GM23338 (cell line): ENCODE measurements at regions not wholly inside any gene's neighbourhood (a gene's known extent, or its start where the extent isn't known, plus 50 kb on each side); places are given as distances from the start of the nearest gene placed in this dataset.

Source experiments
- ATAC-seq: fragments of 200-7000 bp; cut with Tn5 transposase; 3 replicates; pipeline ENCODE4 v1.9.1; 2020
- DNase-seq: peaks from one replicate; pipeline ENCODE4 v3.0.0-alpha.2; 2015; ENCODE audit warnings: low spot score
- H2AFZ ChIP-seq: fragments of 200-600 bp; sonication (generic); 2 replicates; pipeline ENCODE4 v1.8.0; 2016; ENCODE audit warnings: antibody characterized with exemption, mild to moderate bottlenecking, moderate library complexity
- H3F3A ChIP-seq: fragments of 200-600 bp; sonication (generic); replicated peaks from 2 replicates; pipeline ENCODE4 v1.8.0; 2017; ENCODE audit warnings: antibody characterized with exemption, mixed run types, low read depth
- H3K27ac ChIP-seq: fragments of 200-600 bp; sonication (generic); 2 replicates; pipeline ENCODE4 v1.6.1; 2016; ENCODE audit warnings: low read depth
- H3K27me3 ChIP-seq: fragments of 200-600 bp; sonication (generic); 2 replicates; pipeline ENCODE4 v1.8.0; 2016; ENCODE audit warnings: mild to moderate bottlenecking, mixed run types, moderate library complexity; ENCODE audit not compliant: insufficient read depth
- H3K36me3 ChIP-seq: fragments of 200-600 bp; sonication (generic); 2 replicates; pipeline ENCODE4 v1.8.0; 2016; ENCODE audit warnings: mild to moderate bottlenecking; ENCODE audit not compliant: insufficient read depth
- H3K4me1 ChIP-seq: fragments of 200-600 bp; sonication (generic); 2 replicates; pipeline ENCODE4 v1.8.0; 2016; ENCODE audit warnings: mild to moderate bottlenecking, moderate library complexity; ENCODE audit not compliant: insufficient read depth
- H3K4me2 ChIP-seq: fragments of 200-600 bp; sonication (generic); 2 replicates; pipeline ENCODE4 v1.7.1; 2017; ENCODE audit warnings: mixed run types
- H3K4me3 ChIP-seq: fragments of 200-600 bp; sonication (generic); 2 replicates; pipeline ENCODE4 v1.6.1; 2016; ENCODE audit warnings: mixed run types
- H3K79me2 ChIP-seq: fragments of 200-600 bp; sonication (generic); replicated peaks from 2 replicates; pipeline ENCODE4 v1.8.0; 2017; ENCODE audit warnings: mild to moderate bottlenecking; ENCODE audit not compliant: insufficient read depth
- H3K9me2 ChIP-seq: fragments of 200-600 bp; sonication (generic); 2 replicates; pipeline ENCODE4 v1.8.0; 2017; ENCODE audit not compliant: insufficient read depth
- H4K20me1 ChIP-seq: fragments of 200-600 bp; sonication (generic); replicated peaks from 2 replicates; pipeline ENCODE4 v1.8.0; 2017; ENCODE audit warnings: mild to moderate bottlenecking; ENCODE audit not compliant: insufficient read depth
- H3K27ac Mint-ChIP-seq: 2 replicates; pipeline ENCODE4 v1.8.0; 2020; ENCODE audit warnings: inconsistent platforms, mild to moderate bottlenecking, moderate library complexity, mixed read lengths
- H3K27me3 Mint-ChIP-seq: 3 replicates; pipeline ENCODE4 v1.8.0; 2022; ENCODE audit warnings: low read depth, mild to moderate bottlenecking, moderate library complexity, mixed read lengths, inconsistent platforms; ENCODE audit not compliant: insufficient read depth, poor library complexity
- H3K36me3 Mint-ChIP-seq: 3 replicates; pipeline ENCODE4 v1.8.0; 2021; ENCODE audit warnings: low read depth, mild to moderate bottlenecking, inconsistent platforms, moderate library complexity, mixed read lengths
- H3K4me1 Mint-ChIP-seq: 3 replicates; pipeline ENCODE4 v1.8.0; 2020; ENCODE audit warnings: mild to moderate bottlenecking, inconsistent platforms, mixed read lengths
- H3K4me3 Mint-ChIP-seq: 3 replicates; pipeline ENCODE4 v1.8.0; 2021; ENCODE audit warnings: moderate library complexity, mild to moderate bottlenecking, inconsistent platforms, mixed read lengths
- H3K9me3 Mint-ChIP-seq: 3 replicates; pipeline ENCODE4 v1.8.0; 2020; ENCODE audit warnings: moderate library complexity, mild to moderate bottlenecking, inconsistent platforms, mixed read lengths
- CREB1 ChIP-seq: fragments of 250-450 bp; sonication (Bioruptor Pico); IDR thresholded peaks from 2 replicates; pipeline ENCODE4 v1.5.0; 2020; ENCODE audit warnings: low read depth, mild to moderate bottlenecking, moderate library complexity
- EZH2 ChIP-seq: fragments of 200-600 bp; sonication (generic); IDR thresholded peaks from one replicate; pipeline ENCODE4 v1.8.0; 2017; ENCODE audit warnings: antibody characterized with exemption, mild to moderate bottlenecking, low read depth; ENCODE audit not compliant: unreplicated experiment
- EZH2phosphoT487 ChIP-seq: fragments of 200-600 bp; sonication (generic); IDR thresholded peaks from one replicate; pipeline ENCODE4 v1.8.1; 2018; ENCODE audit warnings: antibody characterized with exemption; ENCODE audit not compliant: unreplicated experiment
- JUNB ChIP-seq: IDR thresholded peaks from one replicate; pipeline ENCODE4 v1.6.1; 2016; ENCODE audit warnings: antibody characterized with exemption; ENCODE audit not compliant: unreplicated experiment
- NANOG ChIP-seq: IDR thresholded peaks from 2 replicates; pipeline ENCODE4 v1.6.1; 2016; ENCODE audit warnings: antibody characterized with exemption, borderline replicate concordance
- POLR2AphosphoS5 ChIP-seq: IDR thresholded peaks from 2 replicates; pipeline ENCODE4 v1.6.1; 2016; ENCODE audit warnings: antibody characterized with exemption, low read depth
- STAT1 ChIP-seq: IDR thresholded peaks from one replicate; pipeline ENCODE4 v1.6.1; 2016; ENCODE audit warnings: antibody characterized with exemption; ENCODE audit not compliant: unreplicated experiment
- ZNF114 ChIP-seq: fragments of 250-450 bp; sonication (Bioruptor Pico); IDR thresholded peaks from 2 replicates; pipeline ENCODE4 v1.5.0; 2020; ENCODE audit warnings: mild to moderate bottlenecking, moderate library complexity
- ZNF331 ChIP-seq: fragments of 250-450 bp; sonication (Bioruptor Pico); IDR thresholded peaks from 2 replicates; pipeline ENCODE4 v1.5.0; 2020; ENCODE audit warnings: low read depth, mild to moderate bottlenecking, moderate library complexity
- TF ChIP-seq, protein P1 (sequence below), 2 experiments: fragments of 200-600 bp in 1 of 2; sonication (generic) in 1 of 2; conservative IDR thresholded peaks; 2 replicates each; pipeline versions ENCODE4 v1.5.1 to v1.6.1; 2016 to 2017; ENCODE audit warnings: antibody characterized with exemption in 2 of 2, low read depth in 2 of 2, mild to moderate bottlenecking in 2 of 2, moderate library complexity in 1 of 2
- TF ChIP-seq, protein P2 (sequence below): fragments of 250-450 bp; sonication (Bioruptor Pico); IDR thresholded peaks from 2 replicates; pipeline ENCODE4 v1.5.0; 2020; ENCODE audit warnings: mild to moderate bottlenecking, moderate library complexity
- TF ChIP-seq, protein P3 (sequence below): IDR thresholded peaks from one replicate; pipeline ENCODE4 v1.6.1; 2018; ENCODE audit warnings: antibody characterized with exemption; ENCODE audit not compliant: unreplicated experiment
- TF ChIP-seq, protein P4 (sequence below): IDR thresholded peaks from 2 replicates; pipeline ENCODE4 v1.6.1; 2016; ENCODE audit warnings: antibody characterized with exemption

DNA sequence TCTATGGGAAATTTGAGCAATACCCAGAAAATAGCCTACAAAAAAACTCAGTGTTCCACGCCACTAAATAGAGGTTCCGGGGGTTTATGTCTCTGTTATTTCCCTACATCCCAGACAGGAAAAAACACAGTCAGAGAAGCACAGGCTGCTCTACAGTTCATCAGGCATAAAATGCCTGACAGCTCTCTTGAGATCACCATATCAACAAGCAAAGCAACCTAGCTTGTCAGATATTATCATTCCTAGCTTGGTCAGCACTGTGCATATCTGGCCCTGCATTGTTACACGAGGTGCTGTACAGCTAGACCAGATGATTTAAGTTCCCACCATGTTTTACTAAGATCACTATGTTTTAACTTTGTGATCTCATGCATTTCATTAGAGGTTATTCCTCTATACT is 172.6 kb downstream of the PTPRC start:
- H4K20me1 ChIP-seq, result no peaks in the 10 kb centered on the region
- H3K4me1 ChIP-seq, result no peaks in the 10 kb centered on the region
- Mint-ChIP-seq H3K27me3 (no peaks in the 10 kb centered on the region), H3K36me3 (peaks cover 32% of the 10 kb centered on the region), H3K27ac (no peak overlapping the region), H3K4me3 (no peak overlapping the region), H3K9me3 (peaks cover 35% of the 10 kb centered on the region), H3K4me1 (no peaks in the 10 kb centered on the region)
- no peak for TF ChIP-seq EZH2
- TF ChIP-seq POLR2AphosphoS5, result no peak
- no peak for TF ChIP-seq CREB1 (CRISPR knock-in tag)
- TF ChIP-seq, protein P1, sequence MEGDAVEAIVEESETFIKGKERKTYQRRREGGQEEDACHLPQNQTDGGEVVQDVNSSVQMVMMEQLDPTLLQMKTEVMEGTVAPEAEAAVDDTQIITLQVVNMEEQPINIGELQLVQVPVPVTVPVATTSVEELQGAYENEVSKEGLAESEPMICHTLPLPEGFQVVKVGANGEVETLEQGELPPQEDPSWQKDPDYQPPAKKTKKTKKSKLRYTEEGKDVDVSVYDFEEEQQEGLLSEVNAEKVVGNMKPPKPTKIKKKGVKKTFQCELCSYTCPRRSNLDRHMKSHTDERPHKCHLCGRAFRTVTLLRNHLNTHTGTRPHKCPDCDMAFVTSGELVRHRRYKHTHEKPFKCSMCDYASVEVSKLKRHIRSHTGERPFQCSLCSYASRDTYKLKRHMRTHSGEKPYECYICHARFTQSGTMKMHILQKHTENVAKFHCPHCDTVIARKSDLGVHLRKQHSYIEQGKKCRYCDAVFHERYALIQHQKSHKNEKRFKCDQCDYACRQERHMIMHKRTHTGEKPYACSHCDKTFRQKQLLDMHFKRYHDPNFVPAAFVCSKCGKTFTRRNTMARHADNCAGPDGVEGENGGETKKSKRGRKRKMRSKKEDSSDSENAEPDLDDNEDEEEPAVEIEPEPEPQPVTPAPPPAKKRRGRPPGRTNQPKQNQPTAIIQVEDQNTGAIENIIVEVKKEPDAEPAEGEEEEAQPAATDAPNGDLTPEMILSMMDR (conservative IDR thresholded peaks at IDR 0.05; ENCODE audit: low read depth in 2 of 2), result no peak
- no peak for TF ChIP-seq ZNF331 (CRISPR knock-in tag)
- TF ChIP-seq JUNB, result no peak
- no peak for TF ChIP-seq STAT1
- TF ChIP-seq, protein P2, sequence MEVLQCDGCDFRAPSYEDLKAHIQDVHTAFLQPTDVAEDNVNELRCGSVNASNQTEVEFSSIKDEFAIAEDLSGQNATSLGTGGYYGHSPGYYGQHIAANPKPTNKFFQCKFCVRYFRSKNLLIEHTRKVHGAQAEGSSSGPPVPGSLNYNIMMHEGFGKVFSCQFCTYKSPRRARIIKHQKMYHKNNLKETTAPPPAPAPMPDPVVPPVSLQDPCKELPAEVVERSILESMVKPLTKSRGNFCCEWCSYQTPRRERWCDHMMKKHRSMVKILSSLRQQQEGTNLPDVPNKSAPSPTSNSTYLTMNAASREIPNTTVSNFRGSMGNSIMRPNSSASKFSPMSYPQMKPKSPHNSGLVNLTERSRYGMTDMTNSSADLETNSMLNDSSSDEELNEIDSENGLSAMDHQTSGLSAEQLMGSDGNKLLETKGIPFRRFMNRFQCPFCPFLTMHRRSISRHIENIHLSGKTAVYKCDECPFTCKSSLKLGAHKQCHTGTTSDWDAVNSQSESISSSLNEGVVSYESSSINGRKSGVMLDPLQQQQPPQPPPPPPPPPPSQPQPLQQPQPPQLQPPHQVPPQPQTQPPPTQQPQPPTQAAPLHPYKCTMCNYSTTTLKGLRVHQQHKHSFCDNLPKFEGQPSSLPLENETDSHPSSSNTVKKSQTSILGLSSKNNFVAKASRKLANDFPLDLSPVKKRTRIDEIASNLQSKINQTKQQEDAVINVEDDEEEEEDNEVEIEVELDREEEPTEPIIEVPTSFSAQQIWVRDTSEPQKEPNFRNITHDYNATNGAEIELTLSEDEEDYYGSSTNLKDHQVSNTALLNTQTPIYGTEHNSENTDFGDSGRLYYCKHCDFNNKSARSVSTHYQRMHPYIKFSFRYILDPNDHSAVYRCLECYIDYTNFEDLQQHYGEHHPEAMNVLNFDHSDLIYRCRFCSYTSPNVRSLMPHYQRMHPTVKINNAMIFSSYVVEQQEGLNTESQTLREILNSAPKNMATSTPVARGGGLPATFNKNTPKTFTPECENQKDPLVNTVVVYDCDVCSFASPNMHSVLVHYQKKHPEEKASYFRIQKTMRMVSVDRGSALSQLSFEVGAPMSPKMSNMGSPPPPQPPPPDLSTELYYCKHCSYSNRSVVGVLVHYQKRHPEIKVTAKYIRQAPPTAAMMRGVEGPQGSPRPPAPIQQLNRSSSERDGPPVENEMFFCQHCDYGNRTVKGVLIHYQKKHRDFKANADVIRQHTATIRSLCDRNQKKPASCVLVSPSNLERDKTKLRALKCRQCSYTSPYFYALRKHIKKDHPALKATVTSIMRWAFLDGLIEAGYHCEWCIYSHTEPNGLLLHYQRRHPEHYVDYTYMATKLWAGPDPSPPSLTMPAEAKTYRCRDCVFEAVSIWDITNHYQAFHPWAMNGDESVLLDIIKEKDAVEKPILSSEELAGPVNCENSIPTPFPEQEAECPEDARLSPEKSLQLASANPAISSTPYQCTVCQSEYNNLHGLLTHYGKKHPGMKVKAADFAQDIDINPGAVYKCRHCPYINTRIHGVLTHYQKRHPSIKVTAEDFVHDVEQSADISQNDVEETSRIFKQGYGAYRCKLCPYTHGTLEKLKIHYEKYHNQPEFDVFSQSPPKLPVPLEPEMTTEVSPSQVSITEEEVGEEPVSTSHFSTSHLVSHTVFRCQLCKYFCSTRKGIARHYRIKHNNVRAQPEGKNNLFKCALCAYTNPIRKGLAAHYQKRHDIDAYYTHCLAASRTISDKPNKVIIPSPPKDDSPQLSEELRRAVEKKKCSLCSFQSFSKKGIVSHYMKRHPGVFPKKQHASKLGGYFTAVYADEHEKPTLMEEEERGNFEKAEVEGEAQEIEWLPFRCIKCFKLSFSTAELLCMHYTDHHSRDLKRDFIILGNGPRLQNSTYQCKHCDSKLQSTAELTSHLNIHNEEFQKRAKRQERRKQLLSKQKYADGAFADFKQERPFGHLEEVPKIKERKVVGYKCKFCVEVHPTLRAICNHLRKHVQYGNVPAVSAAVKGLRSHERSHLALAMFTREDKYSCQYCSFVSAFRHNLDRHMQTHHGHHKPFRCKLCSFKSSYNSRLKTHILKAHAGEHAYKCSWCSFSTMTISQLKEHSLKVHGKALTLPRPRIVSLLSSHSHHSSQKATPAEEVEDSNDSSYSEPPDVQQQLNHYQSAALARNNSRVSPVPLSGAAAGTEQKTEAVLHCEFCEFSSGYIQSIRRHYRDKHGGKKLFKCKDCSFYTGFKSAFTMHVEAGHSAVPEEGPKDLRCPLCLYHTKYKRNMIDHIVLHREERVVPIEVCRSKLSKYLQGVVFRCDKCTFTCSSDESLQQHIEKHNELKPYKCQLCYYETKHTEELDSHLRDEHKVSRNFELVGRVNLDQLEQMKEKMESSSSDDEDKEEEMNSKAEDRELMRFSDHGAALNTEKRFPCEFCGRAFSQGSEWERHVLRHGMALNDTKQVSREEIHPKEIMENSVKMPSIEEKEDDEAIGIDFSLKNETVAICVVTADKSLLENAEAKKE (CRISPR knock-in tag), result no peak
- TF ChIP-seq, protein P3, sequence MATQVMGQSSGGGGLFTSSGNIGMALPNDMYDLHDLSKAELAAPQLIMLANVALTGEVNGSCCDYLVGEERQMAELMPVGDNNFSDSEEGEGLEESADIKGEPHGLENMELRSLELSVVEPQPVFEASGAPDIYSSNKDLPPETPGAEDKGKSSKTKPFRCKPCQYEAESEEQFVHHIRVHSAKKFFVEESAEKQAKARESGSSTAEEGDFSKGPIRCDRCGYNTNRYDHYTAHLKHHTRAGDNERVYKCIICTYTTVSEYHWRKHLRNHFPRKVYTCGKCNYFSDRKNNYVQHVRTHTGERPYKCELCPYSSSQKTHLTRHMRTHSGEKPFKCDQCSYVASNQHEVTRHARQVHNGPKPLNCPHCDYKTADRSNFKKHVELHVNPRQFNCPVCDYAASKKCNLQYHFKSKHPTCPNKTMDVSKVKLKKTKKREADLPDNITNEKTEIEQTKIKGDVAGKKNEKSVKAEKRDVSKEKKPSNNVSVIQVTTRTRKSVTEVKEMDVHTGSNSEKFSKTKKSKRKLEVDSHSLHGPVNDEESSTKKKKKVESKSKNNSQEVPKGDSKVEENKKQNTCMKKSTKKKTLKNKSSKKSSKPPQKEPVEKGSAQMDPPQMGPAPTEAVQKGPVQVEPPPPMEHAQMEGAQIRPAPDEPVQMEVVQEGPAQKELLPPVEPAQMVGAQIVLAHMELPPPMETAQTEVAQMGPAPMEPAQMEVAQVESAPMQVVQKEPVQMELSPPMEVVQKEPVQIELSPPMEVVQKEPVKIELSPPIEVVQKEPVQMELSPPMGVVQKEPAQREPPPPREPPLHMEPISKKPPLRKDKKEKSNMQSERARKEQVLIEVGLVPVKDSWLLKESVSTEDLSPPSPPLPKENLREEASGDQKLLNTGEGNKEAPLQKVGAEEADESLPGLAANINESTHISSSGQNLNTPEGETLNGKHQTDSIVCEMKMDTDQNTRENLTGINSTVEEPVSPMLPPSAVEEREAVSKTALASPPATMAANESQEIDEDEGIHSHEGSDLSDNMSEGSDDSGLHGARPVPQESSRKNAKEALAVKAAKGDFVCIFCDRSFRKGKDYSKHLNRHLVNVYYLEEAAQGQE, result no peak
- no peak for TF ChIP-seq EZH2phosphoT487
- no peak for TF ChIP-seq ZNF114 (CRISPR knock-in tag)
- TF ChIP-seq NANOG, result no peak
- TF ChIP-seq, protein P4, sequence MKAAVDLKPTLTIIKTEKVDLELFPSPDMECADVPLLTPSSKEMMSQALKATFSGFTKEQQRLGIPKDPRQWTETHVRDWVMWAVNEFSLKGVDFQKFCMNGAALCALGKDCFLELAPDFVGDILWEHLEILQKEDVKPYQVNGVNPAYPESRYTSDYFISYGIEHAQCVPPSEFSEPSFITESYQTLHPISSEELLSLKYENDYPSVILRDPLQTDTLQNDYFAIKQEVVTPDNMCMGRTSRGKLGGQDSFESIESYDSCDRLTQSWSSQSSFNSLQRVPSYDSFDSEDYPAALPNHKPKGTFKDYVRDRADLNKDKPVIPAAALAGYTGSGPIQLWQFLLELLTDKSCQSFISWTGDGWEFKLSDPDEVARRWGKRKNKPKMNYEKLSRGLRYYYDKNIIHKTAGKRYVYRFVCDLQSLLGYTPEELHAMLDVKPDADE, result no peak
- no peak for DNase-seq
- H3F3A ChIP-seq, result no peaks in the 10 kb centered on the region
- H2AFZ ChIP-seq, result no peak overlapping the region
- no peak overlapping the region for H3K4me3 ChIP-seq
- peaks cover 8% of the 10 kb centered on the region for H3K9me2 ChIP-seq
- H3K4me2 ChIP-seq, result no peak overlapping the region
- no peaks in the 10 kb centered on the region for H3K27me3 ChIP-seq
- no peaks in the 10 kb centered on the region for H3K79me2 ChIP-seq
- no peak for ATAC-seq
- H3K36me3 ChIP-seq, result 0 out of 2 replicates have a peak, but pooled peaks cover 4% of the 10 kb centered on the region
- no peak overlapping the region for H3K27ac ChIP-seq
